GM12878 (cell line): ENCODE measurements at regions not wholly inside any gene's neighbourhood (a gene's known extent, or its start where the extent isn't known, plus 50 kb on each side); places are given as distances from the start of the nearest gene placed in this dataset.

ENCODE experiments used
- TF ChIP-seq, protein P1 (sequence below): fragments of 450-650 bp; IDR thresholded peaks from 2 replicates; pipeline ENCODE4 v1.6.1; 2017; ENCODE audit warnings: mild to moderate bottlenecking, moderate library complexity
- TF ChIP-seq, protein P2 (sequence below): IDR thresholded peaks from 2 replicates; pipeline ENCODE4 v1.6.1; 2012; ENCODE audit warnings: improper control_type of control experiment, low read depth, low read length; ENCODE audit not compliant: insufficient replicate concordance
- TF ChIP-seq, protein P3 (sequence below): fragments of 150-350 bp; IDR thresholded peaks from 2 replicates; pipeline ENCODE4 v1.6.1; 2014; ENCODE audit warnings: mild to moderate bottlenecking, low read depth, low read length

DNA sequence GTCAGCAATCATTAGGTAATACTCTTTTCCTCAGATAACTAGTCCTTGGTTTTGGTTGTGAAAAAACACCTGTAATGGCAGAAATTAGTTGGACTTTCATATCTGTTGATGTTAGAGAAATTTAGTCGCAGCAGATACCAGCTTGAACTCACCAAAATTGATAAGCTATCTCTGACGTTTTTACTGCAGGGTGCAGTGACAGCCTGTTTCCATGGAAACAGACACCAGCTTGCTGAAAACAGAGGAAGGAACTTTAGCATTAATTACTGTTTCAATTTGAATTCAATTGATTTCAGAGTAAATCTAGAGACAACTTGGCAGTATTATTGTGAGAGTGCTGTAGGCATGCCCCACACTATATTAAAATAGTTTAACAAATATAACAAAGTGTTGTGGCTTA lies 246.5 kb downstream of the PPP1R2C start (continued):
- TF ChIP-seq, protein P1, sequence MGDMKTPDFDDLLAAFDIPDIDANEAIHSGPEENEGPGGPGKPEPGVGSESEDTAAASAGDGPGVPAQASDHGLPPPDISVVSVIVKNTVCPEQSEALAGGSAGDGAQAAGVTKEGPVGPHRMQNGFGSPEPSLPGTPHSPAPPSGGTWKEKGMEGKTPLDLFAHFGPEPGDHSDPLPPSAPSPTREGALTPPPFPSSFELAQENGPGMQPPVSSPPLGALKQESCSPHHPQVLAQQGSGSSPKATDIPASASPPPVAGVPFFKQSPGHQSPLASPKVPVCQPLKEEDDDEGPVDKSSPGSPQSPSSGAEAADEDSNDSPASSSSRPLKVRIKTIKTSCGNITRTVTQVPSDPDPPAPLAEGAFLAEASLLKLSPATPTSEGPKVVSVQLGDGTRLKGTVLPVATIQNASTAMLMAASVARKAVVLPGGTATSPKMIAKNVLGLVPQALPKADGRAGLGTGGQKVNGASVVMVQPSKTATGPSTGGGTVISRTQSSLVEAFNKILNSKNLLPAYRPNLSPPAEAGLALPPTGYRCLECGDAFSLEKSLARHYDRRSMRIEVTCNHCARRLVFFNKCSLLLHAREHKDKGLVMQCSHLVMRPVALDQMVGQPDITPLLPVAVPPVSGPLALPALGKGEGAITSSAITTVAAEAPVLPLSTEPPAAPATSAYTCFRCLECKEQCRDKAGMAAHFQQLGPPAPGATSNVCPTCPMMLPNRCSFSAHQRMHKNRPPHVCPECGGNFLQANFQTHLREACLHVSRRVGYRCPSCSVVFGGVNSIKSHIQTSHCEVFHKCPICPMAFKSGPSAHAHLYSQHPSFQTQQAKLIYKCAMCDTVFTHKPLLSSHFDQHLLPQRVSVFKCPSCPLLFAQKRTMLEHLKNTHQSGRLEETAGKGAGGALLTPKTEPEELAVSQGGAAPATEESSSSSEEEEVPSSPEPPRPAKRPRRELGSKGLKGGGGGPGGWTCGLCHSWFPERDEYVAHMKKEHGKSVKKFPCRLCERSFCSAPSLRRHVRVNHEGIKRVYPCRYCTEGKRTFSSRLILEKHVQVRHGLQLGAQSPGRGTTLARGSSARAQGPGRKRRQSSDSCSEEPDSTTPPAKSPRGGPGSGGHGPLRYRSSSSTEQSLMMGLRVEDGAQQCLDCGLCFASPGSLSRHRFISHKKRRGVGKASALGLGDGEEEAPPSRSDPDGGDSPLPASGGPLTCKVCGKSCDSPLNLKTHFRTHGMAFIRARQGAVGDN, result no peak
- TF ChIP-seq, protein P2, sequence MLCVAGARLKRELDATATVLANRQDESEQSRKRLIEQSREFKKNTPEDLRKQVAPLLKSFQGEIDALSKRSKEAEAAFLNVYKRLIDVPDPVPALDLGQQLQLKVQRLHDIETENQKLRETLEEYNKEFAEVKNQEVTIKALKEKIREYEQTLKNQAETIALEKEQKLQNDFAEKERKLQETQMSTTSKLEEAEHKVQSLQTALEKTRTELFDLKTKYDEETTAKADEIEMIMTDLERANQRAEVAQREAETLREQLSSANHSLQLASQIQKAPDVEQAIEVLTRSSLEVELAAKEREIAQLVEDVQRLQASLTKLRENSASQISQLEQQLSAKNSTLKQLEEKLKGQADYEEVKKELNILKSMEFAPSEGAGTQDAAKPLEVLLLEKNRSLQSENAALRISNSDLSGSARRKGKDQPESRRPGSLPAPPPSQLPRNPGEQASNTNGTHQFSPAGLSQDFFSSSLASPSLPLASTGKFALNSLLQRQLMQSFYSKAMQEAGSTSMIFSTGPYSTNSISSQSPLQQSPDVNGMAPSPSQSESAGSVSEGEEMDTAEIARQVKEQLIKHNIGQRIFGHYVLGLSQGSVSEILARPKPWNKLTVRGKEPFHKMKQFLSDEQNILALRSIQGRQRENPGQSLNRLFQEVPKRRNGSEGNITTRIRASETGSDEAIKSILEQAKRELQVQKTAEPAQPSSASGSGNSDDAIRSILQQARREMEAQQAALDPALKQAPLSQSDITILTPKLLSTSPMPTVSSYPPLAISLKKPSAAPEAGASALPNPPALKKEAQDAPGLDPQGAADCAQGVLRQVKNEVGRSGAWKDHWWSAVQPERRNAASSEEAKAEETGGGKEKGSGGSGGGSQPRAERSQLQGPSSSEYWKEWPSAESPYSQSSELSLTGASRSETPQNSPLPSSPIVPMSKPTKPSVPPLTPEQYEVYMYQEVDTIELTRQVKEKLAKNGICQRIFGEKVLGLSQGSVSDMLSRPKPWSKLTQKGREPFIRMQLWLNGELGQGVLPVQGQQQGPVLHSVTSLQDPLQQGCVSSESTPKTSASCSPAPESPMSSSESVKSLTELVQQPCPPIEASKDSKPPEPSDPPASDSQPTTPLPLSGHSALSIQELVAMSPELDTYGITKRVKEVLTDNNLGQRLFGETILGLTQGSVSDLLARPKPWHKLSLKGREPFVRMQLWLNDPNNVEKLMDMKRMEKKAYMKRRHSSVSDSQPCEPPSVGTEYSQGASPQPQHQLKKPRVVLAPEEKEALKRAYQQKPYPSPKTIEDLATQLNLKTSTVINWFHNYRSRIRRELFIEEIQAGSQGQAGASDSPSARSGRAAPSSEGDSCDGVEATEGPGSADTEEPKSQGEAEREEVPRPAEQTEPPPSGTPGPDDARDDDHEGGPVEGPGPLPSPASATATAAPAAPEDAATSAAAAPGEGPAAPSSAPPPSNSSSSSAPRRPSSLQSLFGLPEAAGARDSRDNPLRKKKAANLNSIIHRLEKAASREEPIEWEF, result no peak
- TF ChIP-seq, protein P3, sequence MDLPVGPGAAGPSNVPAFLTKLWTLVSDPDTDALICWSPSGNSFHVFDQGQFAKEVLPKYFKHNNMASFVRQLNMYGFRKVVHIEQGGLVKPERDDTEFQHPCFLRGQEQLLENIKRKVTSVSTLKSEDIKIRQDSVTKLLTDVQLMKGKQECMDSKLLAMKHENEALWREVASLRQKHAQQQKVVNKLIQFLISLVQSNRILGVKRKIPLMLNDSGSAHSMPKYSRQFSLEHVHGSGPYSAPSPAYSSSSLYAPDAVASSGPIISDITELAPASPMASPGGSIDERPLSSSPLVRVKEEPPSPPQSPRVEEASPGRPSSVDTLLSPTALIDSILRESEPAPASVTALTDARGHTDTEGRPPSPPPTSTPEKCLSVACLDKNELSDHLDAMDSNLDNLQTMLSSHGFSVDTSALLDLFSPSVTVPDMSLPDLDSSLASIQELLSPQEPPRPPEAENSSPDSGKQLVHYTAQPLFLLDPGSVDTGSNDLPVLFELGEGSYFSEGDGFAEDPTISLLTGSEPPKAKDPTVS, result no peak
